ENCODE measurements at regions not wholly inside any gene's neighbourhood (a gene's known extent, or its start where the extent isn't known, plus 50 kb on each side); places are given as distances from the start of the nearest gene placed in this dataset.

DNA sequence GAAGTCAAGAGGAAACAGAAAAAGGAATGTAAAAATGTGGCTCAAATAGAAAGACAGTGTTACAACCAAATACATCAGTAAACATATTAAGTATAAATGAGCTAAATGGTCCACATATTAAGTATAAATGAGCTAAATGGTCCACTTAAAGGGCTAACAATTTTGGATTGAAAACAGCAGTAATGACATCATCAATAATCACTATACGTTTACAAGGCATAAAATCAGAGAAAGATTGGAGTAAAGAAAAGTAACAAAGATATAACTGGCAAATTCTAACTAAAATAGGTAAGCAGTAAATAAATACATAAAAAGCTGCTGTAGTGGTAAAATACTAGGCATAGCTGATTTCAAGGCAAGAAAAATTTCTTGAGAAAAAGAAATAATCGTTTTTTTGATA lies 1298.4 kb upstream of the CELF2 start:
- no peak for FAIRE-seq

DNA sequence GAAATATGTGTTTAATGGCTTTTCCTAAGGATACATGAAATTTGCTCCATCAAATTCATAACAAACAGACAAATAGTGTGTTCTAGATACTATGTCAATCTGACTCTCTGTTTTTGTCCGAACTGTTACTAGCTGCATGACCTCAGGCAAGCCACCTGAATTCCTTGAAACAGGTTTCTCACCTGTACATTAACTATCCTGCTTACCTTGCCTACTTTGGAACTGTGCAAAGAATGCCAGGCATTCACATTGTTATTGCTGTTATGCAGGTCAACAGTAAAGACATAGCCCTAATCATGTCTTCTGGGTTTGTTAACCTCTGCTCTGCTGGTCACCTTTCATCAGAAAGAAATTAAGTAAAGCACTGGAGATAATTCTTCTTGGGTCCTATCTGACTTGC lies 1283.9 kb upstream of the CELF2 start:
- no peak for FAIRE-seq

DNA sequence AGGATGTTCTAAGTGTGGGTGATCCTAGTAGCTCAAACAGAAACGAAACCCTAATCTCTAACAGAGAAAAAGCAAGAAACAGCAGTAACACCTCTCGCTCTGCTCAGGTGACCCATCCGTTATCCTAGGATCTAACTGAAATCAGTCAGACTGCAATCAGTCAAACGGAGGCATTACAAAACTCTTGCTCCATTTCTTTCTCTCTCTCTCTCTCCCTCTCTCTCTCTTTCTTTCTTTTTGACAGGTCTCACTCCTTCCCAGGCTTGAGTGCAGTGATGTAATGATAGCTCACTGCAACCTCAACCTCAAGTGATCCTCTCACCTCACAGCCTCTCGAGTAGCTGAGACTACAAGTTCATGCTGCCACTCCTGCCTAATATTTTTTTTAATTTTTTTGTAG lies 1283.5 kb upstream of the CELF2 start:
- no peak for FAIRE-seq

DNA sequence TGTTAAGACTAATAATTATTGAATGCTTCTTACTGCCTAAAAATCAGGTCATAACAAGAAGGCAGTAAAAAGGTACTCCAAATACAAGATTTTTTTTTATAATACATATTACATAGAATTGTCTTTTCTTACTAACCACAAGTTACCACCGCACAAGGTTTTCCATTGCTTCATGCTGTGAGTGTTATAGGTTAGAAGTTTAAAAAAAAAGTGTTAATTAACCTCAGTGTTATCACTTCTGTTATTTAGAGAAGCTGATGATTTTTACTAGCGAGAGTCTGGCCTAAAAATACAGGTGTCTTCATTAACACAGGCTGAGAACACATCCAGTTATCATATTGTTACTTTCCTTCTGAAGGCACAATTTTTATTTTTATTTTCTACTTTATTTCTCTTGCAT lies 1281.9 kb upstream of the CELF2 start:
- FAIRE-seq, result no peak

DNA sequence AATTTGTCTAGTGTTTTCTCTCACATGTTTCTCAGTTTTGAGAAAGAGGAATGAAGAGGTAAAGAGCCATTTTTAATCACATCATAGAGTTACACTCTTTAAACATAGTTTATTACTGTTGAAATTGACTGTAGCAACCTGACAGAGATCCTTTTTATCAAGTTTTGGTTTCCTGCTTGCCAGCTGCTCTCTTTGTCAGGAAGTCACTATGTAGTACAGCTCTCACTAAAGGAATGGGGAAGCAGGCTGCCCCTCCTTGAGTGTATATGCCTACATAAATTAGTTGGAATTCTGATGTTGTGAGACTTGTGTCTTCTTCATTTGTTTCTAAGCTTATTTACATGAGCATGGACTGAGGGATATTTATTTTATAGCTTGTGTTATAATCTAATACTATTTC lies 1274.0 kb upstream of the CELF2 start:
- no peak for FAIRE-seq

DNA sequence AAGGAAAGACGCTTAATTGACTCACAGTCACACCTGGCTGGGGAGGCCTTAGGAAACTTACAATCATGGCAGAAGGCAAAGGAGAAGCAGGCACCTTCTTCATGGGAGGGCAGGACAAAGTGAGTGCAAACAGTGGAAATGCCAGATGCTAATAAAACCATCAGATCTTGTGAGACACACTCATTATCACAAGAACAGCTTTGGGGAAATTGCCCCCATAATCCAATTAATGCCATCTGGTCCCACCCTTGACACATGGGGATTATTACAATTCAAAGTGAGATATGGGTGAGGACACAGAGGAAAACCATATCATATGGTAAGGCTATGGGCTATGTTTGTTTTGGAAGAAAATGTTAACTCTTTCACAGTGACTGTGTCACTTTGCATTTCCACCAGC lies 1272.5 kb upstream of the CELF2 start:
- FAIRE-seq, result no peak

DNA sequence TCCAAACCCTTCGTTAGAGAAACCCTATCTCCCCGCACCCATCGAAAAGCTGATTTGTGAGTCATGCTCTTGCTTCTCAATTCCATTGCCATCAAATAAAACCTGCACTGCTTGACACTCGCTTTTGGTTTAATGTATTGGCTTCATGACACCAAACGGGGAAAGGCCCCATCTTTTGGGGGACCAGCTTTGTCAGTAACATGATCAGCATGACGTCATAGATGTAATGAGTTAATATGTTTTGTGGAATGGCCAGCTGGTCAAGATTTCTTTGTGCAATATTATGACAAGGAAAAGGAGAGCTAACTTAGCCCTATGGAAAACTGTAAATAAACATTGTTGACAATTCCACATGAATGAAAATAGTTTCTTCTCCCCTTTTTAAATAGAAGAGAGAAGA lies 1260.5 kb upstream of the CELF2 start:
- FAIRE-seq, result no peak

DNA sequence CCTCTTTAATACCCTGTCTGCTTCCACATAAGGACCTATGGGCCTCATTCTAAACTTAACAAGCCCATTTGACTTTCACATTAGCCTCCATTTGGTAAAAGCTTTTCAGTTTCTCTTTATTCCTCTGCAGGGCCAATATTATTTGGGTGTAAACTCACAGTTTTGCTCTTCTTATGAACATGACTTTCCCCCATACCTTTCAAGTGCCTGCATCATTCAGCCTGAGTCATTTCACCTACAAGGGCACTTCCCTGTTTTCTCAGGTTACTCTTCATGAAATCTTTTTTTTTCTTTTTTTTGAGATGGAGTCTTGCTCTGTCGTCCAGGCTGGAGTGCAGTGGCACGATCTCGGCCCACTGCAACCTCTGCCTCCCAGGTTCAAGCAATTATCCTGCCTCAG lies 1258.1 kb upstream of the CELF2 start:
- FAIRE-seq, result no peak

DNA sequence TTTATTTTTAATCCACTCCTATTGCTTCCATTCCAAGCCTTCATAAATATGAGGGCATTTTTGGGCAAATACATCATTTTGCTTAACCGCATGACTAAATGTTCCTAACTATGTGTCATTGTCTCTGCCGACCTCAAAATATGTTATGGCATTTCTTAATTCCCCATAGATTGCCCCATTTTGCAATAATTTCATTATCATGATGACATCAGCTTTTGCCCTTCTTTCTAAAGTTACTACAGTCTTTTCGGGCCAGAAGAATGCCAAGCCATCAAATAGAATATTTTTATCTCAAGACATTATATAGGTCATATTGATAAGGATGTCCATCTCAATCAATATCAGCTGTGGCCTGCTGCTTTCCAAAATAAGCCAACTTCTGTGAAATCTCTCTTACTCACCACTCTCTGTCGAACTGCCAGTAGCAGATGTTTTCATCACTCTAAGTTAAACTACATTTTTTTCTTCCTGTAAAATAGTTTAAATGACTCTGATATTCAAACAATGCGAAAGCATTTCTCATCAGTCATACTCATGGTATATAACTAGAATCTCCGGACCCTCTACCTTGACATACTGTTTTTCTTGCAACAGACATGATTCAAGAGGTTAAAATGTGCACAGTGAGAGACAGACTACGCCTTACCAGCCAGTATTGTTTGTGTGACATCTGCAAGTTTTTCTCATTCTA lies 1254.6 kb upstream of the CELF2 start:
- FAIRE-seq, result no peak

DNA sequence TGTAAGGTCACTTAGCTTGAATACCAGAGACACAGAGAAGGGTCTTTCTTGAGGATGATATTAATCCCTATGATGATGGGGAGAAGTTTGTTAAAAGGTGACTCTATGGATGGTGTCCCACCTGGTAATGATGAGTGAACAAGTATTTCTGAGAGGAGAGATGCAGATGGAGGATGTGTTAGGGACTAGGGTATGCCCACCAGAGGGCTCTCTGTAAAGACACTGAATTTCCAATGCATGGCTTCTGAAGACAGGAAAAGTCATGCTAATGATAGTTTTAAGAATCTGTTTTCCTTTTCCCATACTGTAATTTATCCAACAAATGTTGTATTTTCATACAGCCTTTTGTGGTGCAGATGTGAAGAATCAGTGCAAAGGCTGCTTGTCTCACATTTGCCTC lies 1250.9 kb upstream of the CELF2 start:
- no peak for FAIRE-seq

DNA sequence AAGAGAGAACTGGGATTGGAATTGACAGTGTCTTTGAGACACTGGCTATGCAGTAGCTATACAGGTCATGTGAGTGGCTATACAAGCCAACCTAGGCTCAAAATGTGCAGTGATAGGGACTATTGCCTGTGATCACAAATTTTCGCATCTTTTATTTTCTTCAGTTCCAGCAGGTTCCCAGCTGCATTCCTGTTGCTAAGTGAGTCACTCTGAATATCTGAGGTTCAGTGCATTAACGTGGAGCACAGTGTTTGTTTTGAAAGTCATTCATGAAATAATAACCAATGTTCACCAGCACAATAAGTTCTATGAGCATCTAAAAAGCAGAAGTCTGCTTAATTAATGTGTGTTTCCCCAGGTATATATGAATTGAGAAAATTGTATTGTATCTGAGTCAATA lies 1236.0 kb upstream of the CELF2 start:
- FAIRE-seq, result no peak

DNA sequence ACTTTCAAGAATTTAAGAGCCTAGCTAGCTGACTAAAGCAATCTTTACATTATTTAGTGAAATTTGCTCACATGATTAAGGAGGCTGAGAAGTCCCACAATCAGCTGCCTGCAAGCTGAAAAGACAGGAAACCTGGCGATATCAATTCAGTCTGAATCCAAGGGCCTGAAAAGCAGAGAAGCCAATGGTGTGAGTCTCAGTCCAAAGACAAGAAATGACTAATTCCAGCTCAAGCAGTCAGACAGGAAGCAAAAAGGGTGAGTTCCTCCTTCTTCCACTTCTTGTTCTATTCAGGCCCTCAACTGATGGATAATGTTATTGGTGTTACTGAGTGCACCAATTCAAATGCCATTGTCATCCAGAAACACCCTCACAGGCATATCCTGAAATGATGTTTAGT lies 1231.6 kb upstream of the CELF2 start:
- FAIRE-seq, result no peak

DNA sequence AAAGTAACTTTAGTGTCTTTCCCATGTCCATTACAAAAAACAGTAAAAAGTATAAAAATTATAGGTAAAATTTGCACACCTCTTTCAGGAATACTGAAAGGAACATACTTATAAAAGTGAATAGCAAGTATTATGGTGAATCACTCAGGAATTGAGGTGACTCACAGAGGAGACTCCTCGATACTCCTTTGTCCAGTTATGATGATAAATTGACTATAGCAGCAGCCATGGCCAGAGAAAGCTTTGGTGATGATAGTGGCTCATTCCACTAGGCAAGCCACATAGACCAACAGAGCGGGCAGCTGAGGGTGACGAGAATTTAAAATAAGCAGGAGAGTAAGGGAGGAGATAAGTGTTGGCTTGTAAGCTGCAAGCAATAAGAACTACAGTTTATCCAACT lies 1231.1 kb upstream of the CELF2 start:
- FAIRE-seq, result no peak

DNA sequence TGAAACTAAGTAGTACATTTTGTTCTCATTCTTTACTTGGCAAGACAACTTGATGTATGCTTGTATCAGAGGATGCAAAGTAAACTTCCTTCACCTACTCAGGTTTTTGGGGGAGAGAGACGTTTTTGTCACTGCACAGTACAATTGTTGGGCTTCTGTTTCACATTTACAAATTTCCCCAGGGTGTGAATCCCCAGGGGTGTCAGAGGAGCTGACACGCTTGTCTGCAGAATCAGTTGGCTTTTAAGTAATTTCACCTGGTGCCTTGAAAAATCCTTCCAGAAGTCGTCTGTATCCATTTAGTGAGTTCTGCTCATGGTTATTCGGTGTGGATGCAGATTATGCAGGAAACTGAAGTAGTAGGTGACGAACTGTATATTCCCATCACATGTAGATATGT lies 1227.7 kb upstream of the CELF2 start:
- no peak for FAIRE-seq

DNA sequence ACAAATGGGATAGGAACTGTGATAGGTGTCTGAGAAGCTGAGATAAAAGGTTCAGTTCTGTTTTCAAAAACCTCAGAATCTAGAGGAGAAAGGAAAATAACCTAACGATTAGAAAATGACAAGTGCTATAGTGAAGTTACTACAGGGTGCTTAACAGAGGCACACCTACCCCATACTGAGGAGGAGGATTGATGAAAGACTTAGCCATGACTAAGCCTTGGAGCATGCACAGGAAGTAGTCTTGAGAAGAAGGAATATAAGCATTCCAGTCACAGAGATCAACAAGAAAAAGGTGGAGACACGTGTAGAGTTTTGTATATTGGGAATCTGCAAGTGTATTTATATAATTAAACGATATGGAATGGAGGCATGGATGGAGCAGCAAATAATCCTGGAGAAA lies 1225.5 kb upstream of the CELF2 start:
- FAIRE-seq, result no peak

DNA sequence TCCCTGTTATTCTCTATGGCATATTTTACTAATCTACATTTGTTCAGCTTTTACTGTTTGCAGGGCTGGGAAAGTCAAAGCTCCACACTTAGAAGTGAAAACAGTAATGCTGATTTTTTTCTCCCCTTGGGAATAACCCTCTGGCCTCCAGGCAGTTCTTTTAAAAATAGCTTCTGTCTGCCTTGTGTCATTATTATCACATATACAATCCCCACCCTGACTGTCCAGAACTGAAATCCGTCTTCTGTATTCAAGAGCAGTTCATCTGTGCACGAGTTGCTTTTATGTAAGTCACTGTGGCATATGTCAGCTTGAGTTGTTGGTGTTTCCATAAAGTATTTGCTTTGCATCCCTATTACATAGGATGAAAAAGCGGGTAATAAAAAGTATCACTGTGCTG lies 1221.1 kb upstream of the CELF2 start:
- no peak for FAIRE-seq

DNA sequence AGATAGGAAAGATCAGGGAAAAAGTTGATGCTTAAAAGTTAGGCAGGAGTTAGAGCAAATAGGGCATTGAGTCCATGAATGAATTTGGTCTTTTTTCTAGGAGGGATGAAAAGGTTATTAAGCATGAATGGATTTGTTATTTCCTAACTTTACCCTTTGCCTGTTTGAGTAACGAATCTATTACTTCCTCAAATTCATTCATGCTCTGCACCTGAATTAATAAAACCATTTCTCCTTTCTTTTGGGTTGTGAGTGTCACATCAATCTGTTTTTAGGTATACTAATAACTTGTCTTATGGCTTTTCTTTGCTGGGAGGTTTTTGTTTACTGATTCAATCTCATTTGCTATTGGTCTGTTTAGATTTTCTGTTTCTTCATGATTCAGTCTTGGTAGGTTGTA lies 1217.7 kb upstream of the CELF2 start:
- no peak for FAIRE-seq

DNA sequence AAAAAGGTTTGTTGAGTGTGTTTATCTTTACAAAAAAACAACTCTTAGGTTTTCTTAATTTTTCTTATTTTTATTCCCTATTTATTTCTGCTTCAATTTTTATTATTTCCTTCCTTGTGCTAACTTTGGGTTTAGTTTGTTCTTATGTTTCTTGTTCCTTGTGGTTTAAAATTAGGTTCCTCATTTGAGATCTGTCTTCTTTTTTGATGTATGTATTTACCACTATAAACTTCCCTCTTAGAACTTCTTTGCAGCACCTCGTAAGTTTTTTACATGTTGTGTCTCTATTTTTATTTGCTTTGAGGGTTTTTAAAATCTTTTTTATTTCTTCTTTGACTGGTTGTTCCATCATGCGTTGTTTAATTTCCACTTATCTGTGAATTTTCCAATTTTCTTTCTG lies 1217.1 kb upstream of the CELF2 start:
- FAIRE-seq, result no peak

DNA sequence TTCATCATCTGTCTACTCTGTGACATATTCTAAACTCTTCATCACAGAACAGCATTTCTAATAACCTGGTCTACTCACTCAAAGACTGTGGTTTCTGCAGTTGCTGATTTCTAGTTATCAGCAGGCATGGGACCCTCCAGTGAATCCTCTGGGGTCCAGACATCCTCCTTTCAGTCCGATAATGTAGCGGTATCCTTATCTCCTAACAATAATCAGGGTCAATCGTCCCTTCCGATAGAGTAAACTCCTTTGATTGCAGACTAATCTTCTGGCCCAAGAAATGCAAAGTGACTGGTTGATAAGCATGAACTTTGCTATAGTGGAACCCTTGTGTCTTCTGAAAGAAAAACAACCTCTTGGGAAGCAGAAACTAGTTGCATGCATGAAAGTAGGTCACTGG lies 1209.8 kb upstream of the CELF2 start:
- FAIRE-seq, result no peak

DNA sequence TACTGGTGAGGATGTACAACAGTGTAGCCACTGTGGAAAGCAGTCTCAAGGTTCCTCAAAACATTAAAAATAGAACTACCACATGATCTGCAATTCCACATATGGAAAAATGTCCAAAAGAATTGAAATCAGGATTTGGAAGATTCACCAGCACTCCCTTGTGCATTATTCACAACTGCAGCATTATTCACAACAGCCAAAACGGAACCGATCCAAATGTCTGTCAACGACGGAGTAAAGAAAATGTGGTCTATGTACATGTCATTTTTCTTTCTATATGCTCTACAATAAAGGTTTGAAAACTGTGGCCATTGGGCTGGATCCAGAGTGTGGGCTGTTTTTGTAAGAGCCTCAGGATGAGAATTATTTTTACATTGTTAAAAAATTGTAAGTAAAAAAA lies 1206.1 kb upstream of the CELF2 start:
- FAIRE-seq, result no peak

DNA sequence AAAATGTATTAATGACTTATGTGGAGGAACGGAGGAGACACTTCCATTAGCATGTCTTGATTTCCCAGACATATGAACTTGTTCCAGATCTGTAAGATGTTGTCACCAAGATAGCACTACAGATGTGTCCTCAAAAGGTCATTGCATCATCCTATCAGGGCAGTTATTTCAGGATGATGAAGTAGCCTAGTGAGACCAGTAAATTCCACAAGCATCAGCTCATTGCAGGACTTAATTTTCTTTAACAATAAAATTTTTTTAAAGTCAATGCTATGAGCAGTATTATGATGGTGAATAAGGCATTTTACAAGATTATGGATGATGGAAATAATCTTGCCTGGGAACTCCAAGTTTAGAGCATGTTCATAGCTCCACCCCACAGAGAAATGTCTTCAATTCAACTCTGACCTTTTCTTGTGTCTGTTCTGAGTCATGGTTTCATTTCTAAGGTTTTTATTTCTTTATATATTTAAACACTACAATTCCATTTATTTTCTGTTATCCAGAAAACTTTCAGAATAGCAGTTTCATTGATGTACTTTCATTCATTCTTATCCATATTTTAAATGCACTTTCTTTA lies 1203.3 kb upstream of the CELF2 start:
- no peak for FAIRE-seq

DNA sequence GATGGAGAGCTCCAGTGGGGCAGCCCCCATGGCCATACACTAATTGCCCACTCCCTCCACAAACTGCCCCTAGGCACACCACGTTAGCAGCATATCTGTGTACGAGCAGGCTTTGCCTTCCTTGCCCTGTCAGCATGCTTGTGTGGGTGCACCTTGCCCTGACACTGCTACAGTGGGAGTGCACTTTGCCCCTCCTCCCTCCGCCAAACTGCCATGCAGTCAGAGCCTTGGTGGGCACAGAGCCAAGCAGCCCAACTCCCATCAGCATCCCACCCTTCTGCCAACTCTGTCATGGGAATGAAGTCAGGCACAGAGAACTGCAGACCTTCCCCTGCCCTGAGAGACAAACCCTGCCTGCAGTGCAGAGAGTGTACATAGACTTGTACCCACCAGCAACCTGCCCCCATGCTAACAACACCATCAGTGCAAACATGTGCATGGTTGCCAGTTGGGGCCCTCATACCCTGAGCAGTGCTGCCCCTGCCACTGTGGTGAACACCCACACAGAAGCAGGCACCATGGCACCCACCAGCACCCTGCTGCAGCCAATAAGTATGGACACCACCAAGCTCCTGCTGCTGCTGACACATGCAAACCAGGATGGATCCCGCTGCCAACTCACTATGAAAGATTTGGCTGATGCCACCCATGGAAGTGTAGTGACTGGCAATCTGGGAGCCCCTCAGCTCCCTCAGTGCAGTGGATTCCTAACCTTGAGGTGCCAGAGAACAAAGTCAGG lies 1197.7 kb upstream of the CELF2 start:
- FAIRE-seq, result no peak

DNA sequence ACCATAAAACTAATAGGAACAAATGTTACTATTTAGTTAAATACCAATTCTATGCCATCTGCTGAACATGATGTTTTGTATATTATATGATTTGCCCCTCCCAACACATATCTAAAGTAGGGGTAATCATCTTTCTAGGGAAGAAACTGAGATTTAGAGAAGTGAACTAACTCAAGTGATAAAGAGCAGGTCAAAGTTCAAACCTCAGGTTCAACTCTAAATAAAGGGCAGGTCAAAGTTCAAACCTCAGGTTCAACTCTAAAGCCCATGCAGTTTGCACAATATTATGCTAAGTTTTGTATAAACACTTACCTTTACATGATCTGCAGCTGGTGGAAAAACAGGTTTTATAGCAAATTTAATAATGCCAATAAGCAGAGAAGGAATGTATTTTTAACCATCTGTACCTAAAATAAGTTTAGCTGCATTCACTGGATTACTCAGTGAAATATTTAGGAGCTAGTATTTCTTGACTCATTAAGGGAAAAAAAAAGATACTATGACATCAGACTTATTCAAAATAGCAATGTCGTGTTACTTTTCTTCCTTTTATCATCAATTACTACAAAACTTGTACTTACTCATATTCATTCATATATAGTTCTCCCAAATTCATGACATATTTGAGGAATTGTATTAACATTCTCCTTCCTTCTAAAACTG lies 1194.3 kb upstream of the CELF2 start:
- FAIRE-seq, result no peak

DNA sequence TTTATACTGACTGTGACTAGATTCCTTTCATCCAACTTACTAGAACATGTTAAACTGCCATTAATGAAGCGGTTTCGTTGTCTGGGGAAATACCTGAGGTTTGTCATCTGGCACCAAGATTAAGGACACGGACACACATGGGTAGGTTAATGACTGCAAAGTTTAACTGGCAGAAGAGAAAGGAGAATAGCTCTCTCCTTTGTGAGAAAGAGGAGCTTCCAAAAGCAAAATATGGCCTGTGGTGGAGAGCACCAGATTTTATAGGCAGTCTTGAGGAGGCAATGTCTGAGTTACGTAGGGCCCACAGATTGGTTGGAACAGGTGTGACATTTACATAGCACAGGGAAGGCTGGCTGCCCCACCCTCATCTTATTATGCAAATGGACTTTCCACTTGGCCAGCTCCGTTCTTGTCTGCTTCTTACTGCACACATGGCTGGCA lies 1193.0 kb upstream of the CELF2 start:
- FAIRE-seq, result no peak
